Panc1 (cell line): ENCODE measurements at regions not wholly inside any gene's neighbourhood (a gene's known extent, or its start where the extent isn't known, plus 50 kb on each side); places are given as distances from the start of the nearest gene placed in this dataset.

Experiments used
- ATAC-seq: fragments of 200-7000 bp; cut with Tn5 transposase; 2 replicates; pipeline ENCODE4 v1.9.1; 2020; ENCODE audit warnings: mild to moderate bottlenecking, moderate library complexity
- BruUV-seq: library from RNA; stranded (reverse); fragments of 400-500 nt; replicated peaks from 2 replicates; lab custom pipeline; 2021; lab: Mats Ljungman, UMichigan
- CTCF ChIA-PET: fragments of 300-600 bp; sonication (Branson Sonifier 250); formaldehyde crosslinking; loops from one replicate; lab custom pipeline; 2022; ENCODE audit warnings: antibody characterized with exemption; lab: Charles Lee
- POLR2A ChIA-PET: fragments of 300-600 bp; sonication (Branson Sonifier 250); formaldehyde crosslinking; loops from one replicate; lab custom pipeline; 2022; ENCODE audit warnings: antibody characterized with exemption; lab: Charles Lee
- DNase-seq: peaks from one replicate; pipeline ENCODE4 v3.0.0-alpha.2; 2010; ENCODE audit warnings: low read depth, low spot score
- H3K27ac ChIP-seq: 2 replicates; pipeline ENCODE4 v1.5.1; 2011; ENCODE audit warnings: mild to moderate bottlenecking, low read length, inconsistent platforms
- H3K27me3 ChIP-seq: fragments of 200-500 bp; sonication (Bioruptor generic); 2 replicates; pipeline ENCODE4 v1.6.0; 2014; ENCODE audit warnings: low read length, inconsistent platforms; ENCODE audit not compliant: control insufficient read depth, insufficient read depth
- H3K36me3 ChIP-seq: fragments of 200-500 bp; sonication (Bioruptor generic); 2 replicates; pipeline ENCODE4 v1.5.1; 2014; ENCODE audit warnings: inconsistent platforms, mild to moderate bottlenecking, low read length, moderate library complexity; ENCODE audit not compliant: control insufficient read depth, insufficient read depth
- H3K4me1 ChIP-seq: 2 replicates; pipeline ENCODE4 v1.5.1; 2011; ENCODE audit warnings: inconsistent platforms, mild to moderate bottlenecking, low read length, moderate library complexity; ENCODE audit not compliant: control insufficient read depth, insufficient read depth
- H3K4me3 ChIP-seq, 2 experiments: 2 replicates each; pipeline ENCODE4 v1.5.1; 2011 to 2012; ENCODE audit warnings: low read depth in 2 of 2, low read length in 2 of 2, mild to moderate bottlenecking in 2 of 2, inconsistent platforms in 1 of 2, moderate library complexity in 1 of 2
- H3K9me3 ChIP-seq: fragments of 200-500 bp; sonication (Bioruptor generic); 2 replicates; pipeline ENCODE4 v1.5.1; 2014; ENCODE audit warnings: low read depth, mild to moderate bottlenecking, inconsistent platforms, low read length, moderate library complexity; ENCODE audit not compliant: control insufficient read depth, insufficient read depth
- CTCF ChIP-seq: fragments of 450-650 bp; IDR thresholded peaks from 2 replicates; pipeline ENCODE4 v1.5.1; 2017; ENCODE audit warnings: mild to moderate bottlenecking
- POLR2AphosphoS5 ChIP-seq: IDR thresholded peaks from 2 replicates; pipeline ENCODE4 v1.6.1; 2012; ENCODE audit warnings: mild to moderate bottlenecking, low read depth, low read length, moderate library complexity
- REST ChIP-seq, 2 experiments: IDR thresholded peaks; 2 replicates each; pipeline ENCODE4 v1.6.1; 2011 to 2012; ENCODE audit warnings: low read depth in 2 of 2, control low read depth in 1 of 2, low read length in 1 of 2, mild to moderate bottlenecking in 1 of 2, moderate library complexity in 1 of 2; ENCODE audit not compliant: insufficient read depth in 1 of 2
- SIN3A ChIP-seq: IDR thresholded peaks from 2 replicates; pipeline ENCODE4 v1.6.1; 2012; ENCODE audit warnings: low read depth, mild to moderate bottlenecking, low read length, moderate library complexity, borderline replicate concordance; ENCODE audit not compliant: insufficient read depth
- TCF7L2 ChIP-seq: IDR thresholded peaks from 2 replicates; pipeline ENCODE4 v1.6.1; 2011; ENCODE audit warnings: mild to moderate bottlenecking, low read depth, low read length, inconsistent platforms
- in situ Hi-C: cut with HindIII; loops from 2 replicates; pipeline ENCODE4 v1.10.0; 2016; ENCODE audit warnings: low sequenced_read_pairs, low pct_unique_long_range_greater_than_20kb
- intact Hi-C: fragments of 100-400 bp; cut with micrococcal nuclease; formaldehyde crosslinking; loops from one replicate; pipeline ENCODE4 v1.10.0; 2022; ENCODE audit not compliant: unreplicated experiment

GRCh38 chr1:69246109-69246508 is 321.6 kb upstream of the LRRC7 start:
- no peak for TF ChIP-seq CTCF
- TF ChIP-seq SIN3A = no peak
- no peak for TF ChIP-seq TCF7L2
- no peak for TF ChIP-seq POLR2AphosphoS5
- no peak for TF ChIP-seq REST (IDR thresholded peaks at IDR 0.05; ENCODE audit: insufficient read depth in 1 of 2, low read depth in 2 of 2, low read length in 1 of 2)
- intact Hi-C loops = no loop called here
- Histone ChIP-seq H3K9me3 (no peaks in the 10 kb centered on the region), H3K4me1 (no peaks in the 10 kb centered on the region), H3K27me3 (no peaks in the 10 kb centered on the region), H3K4me3 (no peak overlapping the region), H3K36me3 (no peaks in the 10 kb centered on the region), H3K27ac (no peak overlapping the region)
- BruUV-seq = no TSS peak
- in situ Hi-C loops = no loop called here
- POLR2A ChIA-PET = no interaction called here
- no peak for ATAC-seq
- no peak for DNase-seq
- CTCF ChIA-PET = no interaction called here

GRCh38 chr1:69246710-69247109 is 321.0 kb upstream of the LRRC7 start:
- Histone ChIP-seq H3K9me3 (no peaks in the 10 kb centered on the region), H3K4me1 (no peaks in the 10 kb centered on the region), H3K4me3 (no peak overlapping the region), H3K27me3 (no peaks in the 10 kb centered on the region), H3K36me3 (no peaks in the 10 kb centered on the region), H3K27ac (no peak overlapping the region)
- ChIA-PET CTCF (no interaction called here), POLR2A (no interaction called here)
- in situ Hi-C loops (no loop called here), intact Hi-C loops (no loop called here)
- ATAC-seq (no peak), DNase-seq (no peak)
- no TSS peak for BruUV-seq
- TF ChIP-seq CTCF (no peak), TCF7L2 (no peak), REST (IDR thresholded peaks at IDR 0.05; ENCODE audit: insufficient read depth in 1 of 2, low read depth in 2 of 2, low read length in 1 of 2) (no peak), POLR2AphosphoS5 (no peak), SIN3A (no peak)
